Hematopoietic multipotent progenitor cell treated with erythropoietin and hydrocortisone succinate and interleukin-3 and kit ligand, for 15 days (in vitro differentiated cells): ENCODE measurements at regions not wholly inside any gene's neighbourhood (a gene's known extent, or its start where the extent isn't known, plus 50 kb on each side); places are given as distances from the start of the nearest gene placed in this dataset.

Experiments used
- DNase-seq: peaks from one replicate; pipeline ENCODE4 v3.0.0-alpha.2; 2015; ENCODE audit warnings: low spot score

DNA sequence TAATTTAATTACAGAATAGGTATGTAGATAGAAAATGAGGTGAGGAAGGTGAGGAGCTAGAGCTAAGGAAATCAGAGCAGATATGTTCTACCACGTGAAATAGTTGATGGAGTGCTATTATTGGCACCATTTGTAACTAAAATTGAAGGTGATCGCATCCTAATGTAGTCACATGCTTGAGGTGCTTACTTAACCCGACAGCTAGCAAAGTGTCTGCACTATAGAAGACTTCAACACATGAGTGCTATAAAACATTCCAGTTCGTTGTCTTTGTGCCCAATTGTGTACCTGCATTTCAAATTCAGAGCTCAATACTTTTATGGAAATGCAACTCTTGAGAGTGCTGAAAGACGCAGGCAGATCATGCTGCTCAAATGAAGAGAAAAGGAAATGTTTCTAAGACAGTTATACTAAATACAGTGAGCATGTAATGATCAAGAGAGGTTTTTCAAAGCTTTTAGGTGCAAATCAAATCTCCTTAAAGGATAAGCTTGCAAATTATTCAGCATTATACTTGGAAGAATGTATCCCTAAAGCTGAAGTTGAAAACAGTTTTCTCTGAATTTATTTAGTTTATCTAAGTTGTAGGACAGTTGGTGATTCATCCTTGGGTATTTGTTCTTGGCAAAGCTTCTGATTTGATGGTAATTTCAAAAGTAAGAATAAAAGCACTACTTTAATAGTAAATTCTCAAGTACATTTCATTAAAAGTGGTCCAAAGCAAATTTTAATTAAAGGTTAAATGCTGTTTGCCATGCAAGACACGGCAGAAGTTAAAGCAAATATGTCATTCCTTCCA is 223.9 kb upstream of the EPHA5 start:
- DNase-seq = no peak

DNA sequence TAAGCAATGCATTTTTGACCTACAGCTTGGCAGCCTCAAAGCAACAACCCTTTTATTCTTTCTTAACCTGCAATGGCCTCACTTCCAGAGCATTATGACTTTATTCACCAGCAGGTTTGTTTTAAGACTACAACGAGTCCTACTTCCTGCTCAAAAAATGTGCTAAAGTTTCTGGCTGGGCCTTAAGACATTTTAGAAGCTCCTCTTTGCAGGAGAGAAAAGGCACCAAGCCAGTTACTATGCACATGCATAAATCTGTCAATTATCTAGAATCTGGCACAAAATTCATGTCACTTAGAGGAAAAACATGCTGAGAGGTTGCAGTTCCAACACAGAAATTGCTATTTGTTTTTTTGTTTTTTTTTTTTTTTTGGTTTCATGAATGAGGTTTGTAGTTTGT is 223.0 kb upstream of the EPHA5 start:
- no peak for DNase-seq

DNA sequence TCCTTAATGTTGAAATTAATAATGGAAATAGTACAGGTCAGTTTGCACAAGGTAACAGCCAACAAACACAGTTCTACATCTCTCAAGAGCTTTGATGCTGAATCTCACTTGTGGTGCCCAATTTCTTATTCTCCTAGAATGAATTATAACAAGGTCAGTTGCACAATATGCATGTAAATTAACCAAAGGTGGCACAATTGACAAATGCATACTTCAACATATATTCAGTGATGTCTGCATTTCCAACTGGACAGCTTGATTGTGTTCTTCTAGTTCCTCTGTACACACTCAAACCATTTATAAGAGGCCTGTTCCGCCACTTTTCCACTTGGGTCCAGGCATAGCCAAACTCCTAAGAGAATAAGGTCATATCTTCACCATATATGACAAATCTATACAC is 210.3 kb upstream of the EPHA5 start:
- DNase-seq = no peak

DNA sequence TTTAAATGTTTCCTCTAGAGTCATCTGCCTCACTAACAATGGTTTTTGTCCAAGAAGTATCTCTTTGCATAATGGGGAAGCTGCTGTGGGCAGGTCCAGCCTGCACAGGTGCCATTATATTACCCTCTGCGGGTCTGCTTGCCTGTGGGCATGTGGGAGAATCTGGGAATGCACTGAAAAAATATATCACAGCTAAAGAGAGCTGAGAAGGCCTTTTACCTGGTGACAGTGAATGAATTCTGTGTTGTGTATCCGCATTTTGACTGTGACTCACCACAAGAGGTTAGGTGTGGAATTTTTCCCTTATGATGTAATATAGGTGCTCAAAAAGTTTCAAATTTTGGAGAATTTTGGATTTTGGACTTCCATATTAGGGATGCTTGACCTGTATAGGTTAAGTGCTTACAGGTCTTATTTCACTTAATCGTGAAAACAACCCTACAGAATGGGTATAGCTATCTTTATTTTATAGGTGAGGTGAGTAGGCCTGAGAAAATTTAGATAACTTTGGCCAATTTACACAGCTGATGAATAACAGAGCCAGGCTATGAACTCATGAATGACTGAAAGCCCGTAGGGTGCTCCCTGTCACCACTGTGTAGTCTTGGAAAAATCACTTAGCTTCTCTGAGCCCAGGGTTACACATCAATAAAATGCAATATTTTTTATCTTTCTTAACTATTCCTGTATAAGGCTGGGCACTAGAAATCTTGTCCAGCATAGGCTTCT is 198.0 kb upstream of the EPHA5 start:
- no peak for DNase-seq

DNA sequence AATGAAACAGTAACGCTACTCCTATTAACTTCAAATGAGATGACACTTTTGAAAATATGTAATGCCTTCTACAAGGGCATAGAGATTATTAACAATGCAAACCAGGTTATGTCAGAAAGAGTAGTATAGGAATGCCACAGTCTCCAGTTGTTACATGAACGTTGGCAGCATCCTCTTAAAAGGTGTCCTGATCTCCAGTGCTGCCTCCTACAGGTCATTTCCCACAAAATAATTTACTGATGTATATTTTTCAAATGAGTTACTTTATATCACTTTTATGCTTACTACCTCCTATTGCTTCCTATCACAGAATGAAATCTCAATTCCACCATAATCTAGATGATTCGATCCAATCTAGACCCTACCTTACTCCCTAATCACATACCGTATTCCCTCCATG is 195.2 kb upstream of the EPHA5 start:
- no peak for DNase-seq

DNA sequence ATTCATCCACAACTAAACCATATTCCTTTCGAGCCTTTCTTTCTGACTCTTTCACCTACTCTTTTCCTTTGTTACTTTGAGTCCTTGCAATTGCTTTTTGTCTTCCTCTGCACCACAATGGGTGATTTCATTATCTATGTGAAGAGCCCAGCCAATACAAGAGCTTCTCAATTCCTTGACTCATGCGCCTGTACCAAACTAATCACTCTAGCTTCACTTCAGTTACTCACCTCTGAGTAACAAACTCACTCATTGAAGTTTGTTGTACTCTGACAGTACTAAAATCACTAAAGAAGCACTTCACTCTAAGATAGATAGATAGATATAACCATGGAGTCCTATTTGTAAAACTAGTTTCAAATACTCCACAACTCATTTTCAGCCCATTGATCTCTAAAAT is 191.7 kb upstream of the EPHA5 start:
- no peak for DNase-seq

DNA sequence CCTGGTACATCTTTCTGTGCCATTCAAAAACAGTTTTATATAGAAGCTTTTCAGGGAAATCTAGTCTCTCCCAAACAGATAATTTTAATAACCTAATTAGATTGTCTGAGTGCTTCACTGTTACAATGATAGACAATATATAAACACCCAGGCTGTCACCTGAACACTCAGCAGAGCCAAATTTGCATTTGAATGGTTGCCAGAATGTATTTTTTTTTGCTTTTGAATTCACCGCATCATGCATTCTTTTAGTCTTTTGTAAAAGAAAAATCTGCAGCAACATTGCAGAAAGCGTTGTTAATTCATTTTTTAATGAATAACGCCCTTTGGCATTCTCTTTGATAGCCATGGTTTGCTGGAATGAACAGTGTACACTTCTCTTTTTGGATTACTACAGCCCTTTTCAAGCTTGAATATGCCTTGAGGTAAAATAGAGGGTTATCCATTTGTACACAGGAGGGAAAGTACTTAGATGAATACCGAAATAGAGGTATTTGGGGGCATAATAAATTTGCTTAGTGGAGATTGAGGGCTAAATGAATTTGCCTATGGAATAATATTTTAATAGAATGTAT is 175.0 kb upstream of the EPHA5 start:
- DNase-seq = no peak

DNA sequence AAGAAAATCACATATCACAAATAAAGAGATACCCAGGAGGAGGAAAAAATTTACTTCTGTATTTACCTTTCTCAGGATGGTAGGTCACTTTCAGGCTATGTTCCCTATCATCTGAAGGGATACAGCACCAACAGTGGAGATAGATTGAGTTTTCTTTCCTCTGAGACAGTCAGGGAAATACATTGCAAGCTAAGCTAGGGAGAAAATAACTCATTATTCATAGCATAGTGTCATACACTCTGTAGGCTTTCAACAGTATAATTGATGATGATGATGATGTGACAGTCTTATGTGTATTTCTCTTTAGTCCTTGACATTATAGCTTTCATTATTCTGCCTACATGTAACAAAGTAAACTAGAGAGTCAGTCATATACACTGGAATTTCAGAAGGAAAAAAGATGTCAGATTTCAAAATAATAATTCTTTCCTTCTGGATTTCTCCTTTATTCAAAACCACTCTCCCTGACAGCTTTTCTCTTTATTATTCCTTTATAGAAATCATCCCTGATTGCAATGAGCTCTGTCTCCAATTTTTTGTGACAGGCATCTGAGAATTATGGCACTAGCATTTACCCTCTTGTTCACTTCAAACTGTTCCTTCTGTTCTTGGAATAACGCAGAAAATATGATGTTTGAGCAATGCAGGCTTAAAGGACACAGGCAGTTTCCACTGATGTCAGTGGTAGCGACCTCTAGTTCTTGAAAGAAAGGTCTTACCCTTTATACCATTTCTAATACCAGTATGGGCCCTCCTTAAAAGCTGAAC is 169.1 kb upstream of the EPHA5 start:
- no peak for DNase-seq

DNA sequence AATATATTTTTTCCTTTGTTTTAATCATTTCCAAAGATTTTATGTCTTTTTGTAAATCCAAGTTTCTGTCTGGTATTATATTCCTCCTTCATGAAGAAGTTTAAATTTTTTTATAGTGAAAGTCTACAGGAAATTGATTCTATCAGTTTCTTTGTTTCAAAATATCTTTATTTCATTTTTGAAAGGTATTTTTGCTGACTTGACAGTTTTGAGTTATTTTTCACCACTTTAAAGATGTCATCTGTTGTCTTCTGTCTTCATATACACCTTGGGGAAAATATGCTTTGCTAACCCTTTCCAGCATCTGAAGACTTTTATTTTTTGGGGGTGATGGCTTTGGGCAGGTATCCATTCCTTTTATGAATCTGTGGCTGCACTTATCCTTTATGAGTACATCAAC is 164.4 kb upstream of the EPHA5 start:
- no peak for DNase-seq

DNA sequence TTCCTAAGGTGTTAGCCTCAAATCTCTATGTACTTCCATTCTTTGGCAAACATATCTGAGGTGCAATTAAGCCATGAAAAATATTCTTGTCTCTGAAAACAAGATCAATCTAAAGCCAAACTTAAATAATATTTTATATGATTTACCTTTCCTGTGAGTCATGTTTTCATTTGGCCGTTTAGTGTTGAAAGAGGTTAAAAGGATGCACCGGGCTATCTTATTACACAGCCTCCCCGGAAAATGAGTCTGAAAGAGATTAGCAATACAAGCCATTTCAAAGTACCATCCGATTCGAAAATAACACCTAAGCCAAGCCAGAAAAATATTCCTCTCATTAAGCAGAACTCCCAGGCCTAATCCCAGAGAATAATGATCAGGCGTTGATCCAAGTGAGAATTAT is 161.5 kb upstream of the EPHA5 start:
- DNase-seq = no peak

DNA sequence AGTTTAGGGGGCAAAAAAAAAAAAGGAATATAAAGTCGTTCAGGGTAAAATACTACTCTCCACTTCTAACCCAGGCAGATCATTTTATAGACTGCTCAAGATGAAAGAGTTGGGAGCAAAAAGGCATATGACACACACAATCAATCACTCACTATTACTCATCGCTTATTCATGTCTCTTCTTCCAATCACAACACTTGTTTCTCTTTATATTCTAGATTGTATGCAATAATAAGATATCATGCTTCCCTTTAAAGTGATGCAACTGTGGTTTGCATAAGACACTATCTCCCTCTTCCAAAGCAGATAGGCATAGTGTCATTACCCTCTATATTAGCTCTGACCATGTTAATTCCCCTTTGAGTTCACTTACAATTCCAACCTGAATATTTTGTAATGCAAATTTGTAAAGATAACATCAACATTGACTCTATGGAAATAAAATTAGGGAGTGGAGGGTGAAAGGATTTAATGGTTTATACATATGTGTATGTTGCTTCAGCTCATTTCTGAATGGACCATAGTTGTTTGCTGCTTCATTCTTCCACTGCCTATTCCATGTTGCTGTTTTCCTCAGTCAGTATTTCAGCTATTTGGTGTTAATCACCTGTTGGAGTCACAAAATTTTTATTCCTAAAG is 154.9 kb upstream of the EPHA5 start:
- DNase-seq = no peak

DNA sequence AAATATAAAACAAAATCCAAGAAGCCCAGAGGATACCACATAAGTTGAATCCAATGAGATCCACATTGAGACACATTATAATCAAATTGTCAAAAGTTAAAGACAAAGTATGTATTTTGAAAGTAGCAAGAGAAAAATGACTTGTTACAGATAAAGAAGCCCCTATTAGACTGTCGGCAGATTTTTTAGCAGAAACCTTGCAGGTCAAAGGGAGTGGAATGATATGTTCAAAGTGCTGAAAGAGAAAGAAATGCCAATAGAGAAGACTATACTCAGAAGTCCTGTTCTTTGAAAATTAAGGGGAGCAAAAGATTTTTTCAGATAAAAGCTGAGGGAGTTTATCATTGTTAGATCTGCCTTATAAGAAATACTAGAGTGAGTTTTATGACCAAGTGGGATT is 148.9 kb upstream of the EPHA5 start:
- DNase-seq = no peak

DNA sequence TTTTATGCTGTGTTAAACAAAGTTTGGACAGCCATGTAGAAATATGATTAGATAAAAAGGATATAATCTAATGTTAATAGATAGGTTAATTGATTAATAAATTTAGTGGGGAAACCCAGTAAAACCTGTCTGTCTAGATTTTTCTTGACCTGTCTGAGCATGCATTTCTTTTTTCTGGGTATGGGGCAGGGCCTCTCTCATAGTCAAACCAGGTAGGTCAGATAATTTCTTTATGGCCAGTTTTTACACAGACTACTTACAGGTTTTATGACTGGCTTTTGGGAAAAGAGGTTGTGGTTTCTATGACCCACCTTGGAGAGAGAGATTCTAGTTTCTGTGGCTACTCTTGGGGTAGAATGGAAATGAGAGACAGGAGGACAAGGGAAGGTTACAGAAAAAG is 135.6 kb upstream of the EPHA5 start:
- no peak for DNase-seq

DNA sequence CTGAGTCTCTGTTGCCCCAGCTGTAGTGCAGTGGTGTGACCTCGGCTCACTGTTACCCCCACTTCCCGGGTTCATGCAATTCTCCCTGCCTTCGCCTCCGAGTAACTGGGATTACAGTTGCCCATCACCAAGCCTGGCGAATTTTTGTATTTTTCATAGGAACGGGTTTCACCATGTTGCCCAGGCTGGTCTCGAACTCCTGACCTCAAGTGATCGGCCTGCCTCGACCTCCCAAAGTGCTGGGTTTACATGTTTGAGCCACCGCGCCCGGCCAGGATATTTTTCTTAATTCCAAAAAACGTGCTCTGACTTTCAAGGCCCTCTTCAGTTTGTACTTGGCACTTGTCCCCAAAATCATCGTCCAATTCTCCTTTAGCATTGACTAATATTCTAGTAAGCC is 129.2 kb upstream of the EPHA5 start:
- DNase-seq = no peak

DNA sequence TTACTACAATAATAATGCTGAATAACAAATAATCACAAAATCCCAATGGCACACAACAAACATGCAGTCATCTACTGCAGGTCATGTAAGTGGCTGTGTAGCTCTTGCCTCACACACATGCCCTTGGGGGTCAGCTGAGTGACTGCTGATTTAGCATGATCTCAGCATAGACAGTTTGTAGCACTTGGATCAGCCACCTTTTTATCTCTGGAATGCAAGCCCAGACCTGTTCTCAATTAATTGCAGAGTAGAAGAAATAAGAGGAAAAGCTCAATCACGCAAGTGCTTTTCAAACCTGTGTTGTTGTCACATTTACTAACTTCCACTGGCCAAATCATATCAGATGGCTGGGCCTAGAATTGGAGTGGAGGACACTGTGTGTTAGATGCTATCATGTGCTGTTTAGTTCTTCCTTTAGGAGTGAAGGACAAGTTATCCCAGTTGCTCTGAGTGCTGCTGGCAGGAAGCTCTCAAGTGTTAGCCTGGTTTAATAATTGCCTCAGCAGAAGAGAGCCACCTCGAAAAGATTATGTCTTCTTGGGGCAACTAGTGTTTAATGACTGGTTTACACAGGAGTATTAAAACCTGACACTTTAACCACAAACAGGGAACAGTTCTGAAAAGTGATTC is 128.3 kb upstream of the EPHA5 start:
- DNase-seq = no peak

DNA sequence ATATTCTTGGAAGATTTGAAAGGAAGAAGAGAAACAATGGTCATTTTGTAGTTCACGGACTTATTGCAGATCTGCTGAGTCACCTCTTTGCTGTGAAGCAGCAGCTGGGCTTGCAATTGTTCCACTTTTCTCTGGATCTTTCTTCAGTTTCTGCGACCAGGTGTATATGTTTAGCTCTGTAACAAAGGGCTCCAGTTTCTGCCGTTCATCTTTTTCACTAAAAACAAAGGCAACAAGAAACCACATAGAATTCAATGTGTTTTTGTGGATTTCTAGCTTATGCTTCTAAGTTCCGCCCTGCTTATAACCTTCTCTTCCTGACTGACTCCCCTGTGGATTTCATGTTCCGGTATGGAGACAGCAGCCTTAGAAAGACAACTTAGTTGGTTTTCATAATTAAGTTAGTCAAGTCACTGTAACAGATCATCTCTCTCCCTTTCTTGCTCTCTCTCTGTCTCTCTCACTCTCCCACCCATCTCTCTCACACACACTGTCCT is 121.6 kb upstream of the EPHA5 start:
- DNase-seq = no peak

DNA sequence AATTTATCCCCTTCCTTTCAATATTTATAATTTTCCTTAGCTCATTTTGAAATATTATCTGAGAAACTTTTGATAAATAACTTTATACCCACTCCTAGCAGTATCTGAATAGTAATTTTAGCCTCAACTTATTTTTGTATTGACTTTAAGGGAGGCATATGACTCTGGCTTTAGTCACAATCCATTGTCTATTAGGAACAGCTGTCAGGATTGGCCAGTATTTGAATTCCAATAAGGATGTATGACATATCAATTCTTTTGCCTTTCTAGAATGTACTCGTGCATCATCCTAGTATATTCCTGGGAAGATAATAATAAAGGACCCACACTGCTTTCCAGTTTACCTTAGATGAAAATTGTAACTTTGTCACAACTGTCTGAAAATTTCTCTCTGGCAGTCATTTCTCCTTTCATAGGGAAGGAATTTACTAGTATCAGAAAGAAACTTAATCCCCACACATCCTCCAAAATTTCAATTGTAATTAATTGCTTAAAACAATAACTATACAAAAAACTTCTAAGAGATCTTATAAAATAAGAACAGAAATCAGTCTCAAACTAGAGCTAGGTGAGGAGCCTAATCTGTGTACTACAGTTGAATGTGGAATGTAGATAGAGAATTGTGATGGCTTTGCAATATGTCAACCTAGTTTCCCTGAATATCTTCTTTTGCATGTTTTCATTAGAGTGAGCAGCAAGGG is 121.0 kb upstream of the EPHA5 start:
- no peak for DNase-seq

DNA sequence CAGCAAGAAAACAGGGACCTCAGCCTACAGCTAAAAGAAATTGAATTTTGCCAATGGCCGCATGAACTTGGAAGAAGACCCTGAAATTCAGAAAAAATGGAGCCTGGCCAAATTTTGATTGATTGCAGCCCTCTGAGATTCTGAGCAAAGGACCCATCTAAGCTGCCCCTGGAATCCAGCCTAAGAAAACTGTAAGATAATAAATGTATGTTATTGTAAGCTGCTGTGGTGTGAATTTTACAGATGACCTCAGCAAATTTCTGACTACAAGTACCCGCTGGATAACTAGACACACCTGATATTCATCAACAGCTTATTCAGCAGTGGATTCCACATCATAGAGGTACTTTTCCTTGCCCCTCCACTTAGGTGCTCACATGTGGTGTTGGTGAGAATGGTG is 119.5 kb upstream of the EPHA5 start:
- DNase-seq = no peak

DNA sequence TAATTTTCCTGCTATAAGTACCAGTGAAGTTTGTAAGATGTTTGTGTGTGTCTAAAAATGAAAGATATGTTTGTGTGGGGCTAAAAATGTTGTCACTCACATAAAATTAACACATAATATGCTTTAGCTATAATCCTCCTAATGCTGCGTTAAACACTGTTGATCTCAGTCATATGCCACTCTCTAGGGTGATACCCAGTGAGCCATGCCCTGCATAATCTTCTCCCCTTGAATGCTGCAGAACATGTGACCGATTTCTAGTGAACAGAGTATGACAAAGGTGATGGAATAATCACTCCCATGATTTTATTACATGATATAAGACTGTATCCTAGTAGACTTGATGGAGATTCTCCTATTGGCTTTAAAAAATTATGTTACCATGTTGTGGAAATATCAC is 119.1 kb upstream of the EPHA5 start:
- no peak for DNase-seq

DNA sequence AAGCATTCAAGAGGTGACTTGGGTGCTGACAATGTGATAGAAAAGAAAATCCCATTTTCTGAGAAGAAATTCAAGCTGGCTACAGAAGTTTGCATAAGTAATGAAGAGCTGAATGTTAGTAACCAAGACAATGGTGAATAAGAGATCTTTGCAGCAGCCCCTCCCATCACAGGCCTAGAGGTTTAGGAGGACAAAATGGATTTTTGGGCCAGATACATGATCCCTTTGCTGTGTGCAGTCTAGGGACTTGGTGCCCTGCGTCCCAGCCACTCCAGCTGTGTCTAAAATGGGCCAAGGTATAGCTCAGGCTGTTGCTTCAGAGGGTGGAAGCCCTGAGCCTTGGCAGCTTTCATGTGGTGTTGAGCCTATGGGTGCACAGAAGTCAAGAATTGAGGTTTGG is 107.0 kb upstream of the EPHA5 start:
- DNase-seq = no peak

DNA sequence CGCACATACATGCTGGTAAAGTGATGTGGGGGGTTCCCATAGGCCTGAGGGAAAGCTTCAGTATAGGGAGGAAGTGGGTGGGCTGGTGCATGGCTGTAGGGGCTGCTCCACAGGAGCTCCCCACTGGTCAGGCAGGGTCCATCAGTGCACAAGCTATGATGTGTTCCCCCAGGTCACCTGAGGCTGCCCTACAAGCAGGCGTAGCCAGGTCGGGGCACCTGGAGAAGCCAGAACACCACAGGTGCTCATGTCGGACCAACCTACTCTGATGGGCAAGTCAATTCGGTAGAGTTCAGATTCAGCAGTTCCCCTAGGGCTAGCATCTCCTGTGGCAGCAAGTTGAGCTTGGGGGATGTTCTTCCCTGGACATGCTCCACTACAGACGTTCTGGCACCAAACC is 103.3 kb upstream of the EPHA5 start:
- no peak for DNase-seq
